SK-N-SH treated with all-trans-retinoic acid at 6 μM for 48 hours (cell line): ENCODE measurements at regions not wholly inside any gene's neighbourhood (a gene's known extent, or its start where the extent isn't known, plus 50 kb on each side); places are given as distances from the start of the nearest gene placed in this dataset.

ENCODE experiments used
- ATAC-seq: fragments of 200-7000 bp; cut with Tn5 transposase; 3 replicates; pipeline ENCODE4 v1.9.1; 2020; ENCODE audit warnings: mild to moderate bottlenecking, moderate library complexity
- ARNTL ChIP-seq: fragments of 450-650 bp; formaldehyde crosslinking; IDR thresholded peaks from 2 replicates; pipeline ENCODE4 v1.5.0; 2020; ENCODE audit warnings: low read depth, mild to moderate bottlenecking, moderate library complexity, borderline replicate concordance
- CSDC2 ChIP-seq: fragments of 250-450 bp; sonication (Bioruptor Pico); IDR thresholded peaks from 2 replicates; pipeline ENCODE4 v1.5.0; 2020; ENCODE audit warnings: mild to moderate bottlenecking, moderate library complexity
- ESRRG ChIP-seq: fragments of 250-450 bp; sonication (Bioruptor Pico); IDR thresholded peaks from 2 replicates; pipeline ENCODE4 v1.6.1; 2021; ENCODE audit warnings: mild to moderate bottlenecking
- ISL1 ChIP-seq: fragments of 250-450 bp; sonication (Bioruptor Pico); IDR thresholded peaks from 2 replicates; pipeline ENCODE4 v2.1.2; 2022; ENCODE audit warnings: mild to moderate bottlenecking, moderate library complexity
- OSR1 ChIP-seq: fragments of 250-450 bp; sonication (Bioruptor Pico); IDR thresholded peaks from 2 replicates; pipeline ENCODE4 v1.8.0; 2022; ENCODE audit warnings: moderate library complexity, mild to moderate bottlenecking, inconsistent platforms
- RARB ChIP-seq: fragments of 250-450 bp; sonication (Bioruptor Pico); IDR thresholded peaks from 2 replicates; pipeline ENCODE4 v1.8.0; 2021; ENCODE audit warnings: mild to moderate bottlenecking, moderate library complexity
- SNAI2 ChIP-seq: fragments of 250-450 bp; sonication (Bioruptor Pico); IDR thresholded peaks from 2 replicates; pipeline ENCODE4 v1.5.0; 2020; ENCODE audit warnings: mild to moderate bottlenecking, moderate library complexity
- TOX ChIP-seq: fragments of 250-450 bp; sonication (Bioruptor Pico); IDR thresholded peaks from 2 replicates; pipeline ENCODE4 v1.8.0; 2021; ENCODE audit warnings: mild to moderate bottlenecking, moderate library complexity, borderline replicate concordance
- ZC3H10 ChIP-seq: fragments of 250-450 bp; sonication (Bioruptor Pico); IDR thresholded peaks from 2 replicates; pipeline ENCODE4 v1.5.1; 2021; ENCODE audit warnings: mild to moderate bottlenecking, moderate library complexity
- ZFP3 ChIP-seq: fragments of 250-450 bp; sonication (Bioruptor Pico); IDR thresholded peaks from 2 replicates; pipeline ENCODE4 v1.5.0; 2020; ENCODE audit warnings: mild to moderate bottlenecking, moderate library complexity
- ZFP30 ChIP-seq: fragments of 450-650 bp; formaldehyde crosslinking; IDR thresholded peaks from 2 replicates; pipeline ENCODE4 v1.5.0; 2022; ENCODE audit warnings: mild to moderate bottlenecking, moderate library complexity
- ZNF565 ChIP-seq: fragments of 450-650 bp; formaldehyde crosslinking; conservative IDR thresholded peaks from 2 replicates; pipeline ENCODE4 v1.5.0; 2020; ENCODE audit warnings: low read depth, mild to moderate bottlenecking, moderate library complexity
- ZNF70 ChIP-seq: fragments of 450-650 bp; formaldehyde crosslinking; IDR thresholded peaks from 2 replicates; pipeline ENCODE4 v1.5.0; 2020; ENCODE audit warnings: mild to moderate bottlenecking, moderate library complexity
- ZNF8 ChIP-seq: fragments of 450-650 bp; formaldehyde crosslinking; IDR thresholded peaks from 2 replicates; pipeline ENCODE4 v1.5.0; 2020; ENCODE audit warnings: mild to moderate bottlenecking, moderate library complexity
- TF ChIP-seq, protein P1 (sequence below): fragments of 250-450 bp; sonication (Bioruptor Pico); IDR thresholded peaks from 2 replicates; pipeline ENCODE4 v1.5.1; 2021; ENCODE audit warnings: mild to moderate bottlenecking, moderate library complexity
- TF ChIP-seq, protein P2 (sequence below): fragments of 250-450 bp; sonication (Bioruptor Pico); IDR thresholded peaks from 2 replicates; pipeline ENCODE4 v1.8.0; 2021; ENCODE audit warnings: low read depth, mild to moderate bottlenecking, moderate library complexity, borderline replicate concordance
- TF ChIP-seq, protein P3 (sequence below): fragments of 250-450 bp; sonication (Bioruptor Pico); IDR thresholded peaks from 2 replicates; pipeline ENCODE4 v1.5.0; 2020; ENCODE audit warnings: mild to moderate bottlenecking, moderate library complexity
- TF ChIP-seq, protein P4 (sequence below): fragments of 250-450 bp; sonication (Bioruptor Pico); IDR thresholded peaks from 2 replicates; pipeline ENCODE4 v1.5.1; 2020; ENCODE audit warnings: low read depth, mild to moderate bottlenecking, moderate library complexity

DNA sequence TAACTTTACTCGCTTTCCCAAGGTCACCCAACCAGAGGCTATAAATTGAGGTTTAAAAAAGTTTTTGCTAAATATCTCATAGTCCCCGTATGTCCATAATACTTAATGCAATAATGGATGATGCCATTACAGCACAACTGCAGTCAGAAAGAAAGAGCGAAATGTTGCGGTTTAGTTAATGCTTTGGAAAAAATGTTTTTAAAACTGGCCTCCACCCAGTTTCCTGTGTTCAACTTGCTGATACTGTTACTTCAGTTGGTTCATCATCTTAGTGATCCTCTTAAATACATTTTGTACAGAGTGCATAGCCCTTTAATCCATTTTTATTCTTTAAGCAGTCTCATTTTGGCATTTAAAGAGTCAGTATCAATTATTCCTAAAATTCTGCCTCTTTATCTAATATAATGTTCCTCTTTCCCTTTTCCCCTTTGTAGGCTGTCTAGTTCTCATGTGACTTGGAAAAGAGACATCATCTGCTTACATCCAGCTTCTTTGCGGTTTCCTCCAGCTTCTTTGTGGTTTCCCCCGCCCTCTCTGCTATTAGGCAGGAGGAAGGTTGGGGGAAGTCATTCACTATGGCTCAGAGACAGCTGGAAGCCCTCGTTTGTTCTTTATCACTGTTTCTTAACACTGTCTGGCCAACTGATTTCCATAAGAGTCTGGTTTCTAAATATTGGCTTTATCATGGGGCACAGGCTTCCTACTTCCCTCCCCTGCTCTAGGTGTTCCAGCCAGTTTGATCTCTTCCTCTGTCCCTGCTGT lies 154.3 kb downstream of the GOLIM4 start:
- no peak for TF ChIP-seq ZNF565 (CRISPR knock-in tag)
- TF ChIP-seq, protein P1, sequence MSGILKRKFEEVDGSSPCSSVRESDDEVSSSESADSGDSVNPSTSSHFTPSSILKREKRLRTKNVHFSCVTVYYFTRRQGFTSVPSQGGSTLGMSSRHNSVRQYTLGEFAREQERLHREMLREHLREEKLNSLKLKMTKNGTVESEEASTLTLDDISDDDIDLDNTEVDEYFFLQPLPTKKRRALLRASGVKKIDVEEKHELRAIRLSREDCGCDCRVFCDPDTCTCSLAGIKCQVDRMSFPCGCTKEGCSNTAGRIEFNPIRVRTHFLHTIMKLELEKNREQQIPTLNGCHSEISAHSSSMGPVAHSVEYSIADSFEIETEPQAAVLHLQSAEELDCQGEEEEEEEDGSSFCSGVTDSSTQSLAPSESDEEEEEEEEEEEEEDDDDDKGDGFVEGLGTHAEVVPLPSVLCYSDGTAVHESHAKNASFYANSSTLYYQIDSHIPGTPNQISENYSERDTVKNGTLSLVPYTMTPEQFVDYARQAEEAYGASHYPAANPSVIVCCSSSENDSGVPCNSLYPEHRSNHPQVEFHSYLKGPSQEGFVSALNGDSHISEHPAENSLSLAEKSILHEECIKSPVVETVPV (CRISPR knock-in tag), result no peak
- TF ChIP-seq, protein P2, sequence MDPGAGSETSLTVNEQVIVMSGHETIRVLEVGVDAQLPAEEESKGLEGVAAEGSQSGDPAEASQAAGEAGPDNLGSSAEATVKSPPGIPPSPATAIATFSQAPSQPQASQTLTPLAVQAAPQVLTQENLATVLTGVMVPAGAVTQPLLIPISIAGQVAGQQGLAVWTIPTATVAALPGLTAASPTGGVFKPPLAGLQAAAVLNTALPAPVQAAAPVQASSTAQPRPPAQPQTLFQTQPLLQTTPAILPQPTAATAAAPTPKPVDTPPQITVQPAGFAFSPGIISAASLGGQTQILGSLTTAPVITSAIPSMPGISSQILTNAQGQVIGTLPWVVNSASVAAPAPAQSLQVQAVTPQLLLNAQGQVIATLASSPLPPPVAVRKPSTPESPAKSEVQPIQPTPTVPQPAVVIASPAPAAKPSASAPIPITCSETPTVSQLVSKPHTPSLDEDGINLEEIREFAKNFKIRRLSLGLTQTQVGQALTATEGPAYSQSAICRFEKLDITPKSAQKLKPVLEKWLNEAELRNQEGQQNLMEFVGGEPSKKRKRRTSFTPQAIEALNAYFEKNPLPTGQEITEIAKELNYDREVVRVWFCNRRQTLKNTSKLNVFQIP (CRISPR knock-in tag), result no peak
- ATAC-seq, result peak; percentile 80

DNA sequence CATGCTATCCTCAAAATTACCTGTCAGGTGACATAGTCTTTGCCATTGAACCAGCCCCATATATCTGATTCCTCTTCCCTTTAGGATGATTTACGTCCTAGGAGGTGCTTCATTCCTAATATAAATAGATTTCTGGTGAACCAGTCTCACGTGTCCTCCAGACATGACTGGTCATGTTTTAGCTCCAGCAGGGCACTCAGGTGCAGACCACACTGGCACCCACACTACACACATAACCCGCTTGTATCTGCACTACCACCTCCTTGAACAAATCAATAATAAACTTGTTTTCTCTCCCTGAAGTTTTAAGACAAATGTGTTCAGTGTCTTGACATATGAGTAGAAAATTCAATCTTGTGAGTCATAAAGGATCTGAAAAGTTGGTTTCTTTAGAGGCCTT lies 155.5 kb downstream of the GOLIM4 start:
- TF ChIP-seq ARNTL (CRISPR knock-in tag) (no peak), CSDC2 (CRISPR knock-in tag) (no peak), ZNF70 (CRISPR knock-in tag) (no peak), TOX (CRISPR knock-in tag) (no peak), ZC3H10 (no peak)
- TF ChIP-seq, protein P3, sequence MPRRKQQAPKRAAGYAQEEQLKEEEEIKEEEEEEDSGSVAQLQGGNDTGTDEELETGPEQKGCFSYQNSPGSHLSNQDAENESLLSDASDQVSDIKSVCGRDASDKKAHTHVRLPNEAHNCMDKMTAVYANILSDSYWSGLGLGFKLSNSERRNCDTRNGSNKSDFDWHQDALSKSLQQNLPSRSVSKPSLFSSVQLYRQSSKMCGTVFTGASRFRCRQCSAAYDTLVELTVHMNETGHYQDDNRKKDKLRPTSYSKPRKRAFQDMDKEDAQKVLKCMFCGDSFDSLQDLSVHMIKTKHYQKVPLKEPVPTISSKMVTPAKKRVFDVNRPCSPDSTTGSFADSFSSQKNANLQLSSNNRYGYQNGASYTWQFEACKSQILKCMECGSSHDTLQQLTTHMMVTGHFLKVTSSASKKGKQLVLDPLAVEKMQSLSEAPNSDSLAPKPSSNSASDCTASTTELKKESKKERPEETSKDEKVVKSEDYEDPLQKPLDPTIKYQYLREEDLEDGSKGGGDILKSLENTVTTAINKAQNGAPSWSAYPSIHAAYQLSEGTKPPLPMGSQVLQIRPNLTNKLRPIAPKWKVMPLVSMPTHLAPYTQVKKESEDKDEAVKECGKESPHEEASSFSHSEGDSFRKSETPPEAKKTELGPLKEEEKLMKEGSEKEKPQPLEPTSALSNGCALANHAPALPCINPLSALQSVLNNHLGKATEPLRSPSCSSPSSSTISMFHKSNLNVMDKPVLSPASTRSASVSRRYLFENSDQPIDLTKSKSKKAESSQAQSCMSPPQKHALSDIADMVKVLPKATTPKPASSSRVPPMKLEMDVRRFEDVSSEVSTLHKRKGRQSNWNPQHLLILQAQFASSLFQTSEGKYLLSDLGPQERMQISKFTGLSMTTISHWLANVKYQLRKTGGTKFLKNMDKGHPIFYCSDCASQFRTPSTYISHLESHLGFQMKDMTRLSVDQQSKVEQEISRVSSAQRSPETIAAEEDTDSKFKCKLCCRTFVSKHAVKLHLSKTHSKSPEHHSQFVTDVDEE, result no peak
- TF ChIP-seq, protein P2 (CRISPR knock-in tag), result no peak
- ATAC-seq, result no peak

DNA sequence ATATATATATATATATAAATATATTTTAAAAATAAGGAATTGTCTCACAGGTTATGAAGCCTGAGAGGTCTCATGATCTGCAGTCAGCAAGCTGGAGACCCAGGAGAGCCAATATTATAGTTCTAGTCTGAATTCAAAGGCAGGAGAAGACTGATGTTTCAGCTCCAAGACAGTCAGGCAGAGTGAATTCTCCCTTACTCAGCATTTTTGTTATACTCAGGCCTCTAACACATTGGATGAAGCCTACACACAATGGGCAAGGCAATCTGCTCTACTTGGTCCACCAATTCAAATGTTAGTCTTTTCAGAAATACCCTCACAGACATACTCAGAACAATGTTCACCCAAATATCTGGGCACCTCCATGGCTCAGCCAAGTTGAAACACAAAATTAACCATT lies 157.2 kb downstream of the GOLIM4 start:
- no peak for ATAC-seq
- TF ChIP-seq ZFP30 (CRISPR knock-in tag), result no peak
- TF ChIP-seq ARNTL (CRISPR knock-in tag), result no peak
- no peak for TF ChIP-seq ESRRG (CRISPR knock-in tag)
- TF ChIP-seq, protein P3, result no peak
- TF ChIP-seq, protein P4, sequence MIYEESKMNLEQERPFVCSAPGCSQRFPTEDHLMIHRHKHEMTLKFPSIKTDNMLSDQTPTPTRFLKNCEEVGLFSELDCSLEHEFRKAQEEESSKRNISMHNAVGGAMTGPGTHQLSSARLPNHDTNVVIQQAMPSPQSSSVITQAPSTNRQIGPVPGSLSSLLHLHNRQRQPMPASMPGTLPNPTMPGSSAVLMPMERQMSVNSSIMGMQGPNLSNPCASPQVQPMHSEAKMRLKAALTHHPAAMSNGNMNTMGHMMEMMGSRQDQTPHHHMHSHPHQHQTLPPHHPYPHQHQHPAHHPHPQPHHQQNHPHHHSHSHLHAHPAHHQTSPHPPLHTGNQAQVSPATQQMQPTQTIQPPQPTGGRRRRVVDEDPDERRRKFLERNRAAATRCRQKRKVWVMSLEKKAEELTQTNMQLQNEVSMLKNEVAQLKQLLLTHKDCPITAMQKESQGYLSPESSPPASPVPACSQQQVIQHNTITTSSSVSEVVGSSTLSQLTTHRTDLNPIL (CRISPR knock-in tag), result no peak
- TF ChIP-seq ISL1 (CRISPR knock-in tag), result no peak
- TF ChIP-seq SNAI2 (CRISPR knock-in tag), result no peak
- TF ChIP-seq, protein P1 (CRISPR knock-in tag), result no peak
- TF ChIP-seq ZNF565 (CRISPR knock-in tag), result no peak
- TF ChIP-seq, protein P2 (CRISPR knock-in tag), result no peak
- TF ChIP-seq OSR1 (CRISPR knock-in tag), result no peak
- no peak for TF ChIP-seq ZNF8 (CRISPR knock-in tag)
- no peak for TF ChIP-seq ZFP3 (CRISPR knock-in tag)
- no peak for TF ChIP-seq RARB (CRISPR knock-in tag)
- TF ChIP-seq, all 23 proteins: peak for 0
